ENCODE measurements at regions not wholly inside any gene's neighbourhood (a gene's known extent, or its start where the extent isn't known, plus 50 kb on each side); places are given as distances from the start of the nearest gene placed in this dataset.

- 80 to 89% methylated on average over 1 of the region's 1 CpG for WGBS, 2 experiments (ENCODE audit: insufficient coverage in 2 of 2)
Measured at GRCh38 chr4:45119376-45119775, 393.0 kb upstream of the GNPDA2 start.

GRCh38 chr4:45102716-45103115, 376.4 kb upstream of the GNPDA2 start:
- H3K9me3 ChIP-seq (ENCODE audit: control insufficient read depth, low read length) = no peaks in the 10 kb centered on the region
- no peaks in the 10 kb centered on the region for H3K36me3 ChIP-seq (ENCODE audit: control insufficient read depth, insufficient read depth, low read length)
- H3K27ac ChIP-seq (ENCODE audit: low read depth, low read length, severe bottlenecking) = no peak overlapping the region
- no peak overlapping the region for H3K4me3 ChIP-seq (ENCODE audit: extremely low read depth, insufficient read depth, low read length, poor library complexity, severe bottlenecking)
- H3K4me1 ChIP-seq (ENCODE audit: control insufficient read depth, insufficient read depth, low read length, poor library complexity, severe bottlenecking) = no peaks in the 10 kb centered on the region

More at GRCh38 chr4:45119376-45119775, 393.0 kb upstream of the GNPDA2 start:
- no peak overlapping the region for H3K27ac ChIP-seq (ENCODE audit: low read depth, low read length, severe bottlenecking)
- no peak overlapping the region for H3K4me3 ChIP-seq (ENCODE audit: extremely low read depth, insufficient read depth, low read length, poor library complexity, severe bottlenecking)
- no peaks in the 10 kb centered on the region for H3K36me3 ChIP-seq (ENCODE audit: control insufficient read depth, insufficient read depth, low read length)
- no peaks in the 10 kb centered on the region for H3K4me1 ChIP-seq (ENCODE audit: control insufficient read depth, insufficient read depth, low read length, poor library complexity, severe bottlenecking)
- no peaks in the 10 kb centered on the region for H3K9me3 ChIP-seq (ENCODE audit: control insufficient read depth, low read length)

GRCh38 chr4:45100956-45101818, 374.8 kb upstream of the GNPDA2 start:
- no peak overlapping the region for H3K27ac ChIP-seq (ENCODE audit: low read depth, low read length, severe bottlenecking)
- H3K9me3 ChIP-seq (ENCODE audit: control insufficient read depth, low read length) = no peaks in the 10 kb centered on the region
- H3K4me3 ChIP-seq (ENCODE audit: extremely low read depth, insufficient read depth, low read length, poor library complexity, severe bottlenecking) = no peak overlapping the region
- no peaks in the 10 kb centered on the region for H3K4me1 ChIP-seq (ENCODE audit: control insufficient read depth, insufficient read depth, low read length, poor library complexity, severe bottlenecking)
- no peaks in the 10 kb centered on the region for H3K36me3 ChIP-seq (ENCODE audit: control insufficient read depth, insufficient read depth, low read length)
- WGBS, 2 experiments (ENCODE audit: insufficient coverage in 2 of 2) = 78 to 88% methylated on average over 4 to 6 of the region's 6 CpGs

GRCh38 chr4:45099471-45099870, 373.1 kb upstream of the GNPDA2 start:
- H3K36me3 ChIP-seq (ENCODE audit: control insufficient read depth, insufficient read depth, low read length) = no peaks in the 10 kb centered on the region
- H3K27ac ChIP-seq (ENCODE audit: low read depth, low read length, severe bottlenecking) = no peak overlapping the region
- WGBS, 2 experiments (ENCODE audit: insufficient coverage in 2 of 2) = no CpG with 5 or more reads among the region's 1 CpG
- H3K9me3 ChIP-seq (ENCODE audit: control insufficient read depth, low read length) = no peaks in the 10 kb centered on the region
- no peak overlapping the region for H3K4me3 ChIP-seq (ENCODE audit: extremely low read depth, insufficient read depth, low read length, poor library complexity, severe bottlenecking)
- no peaks in the 10 kb centered on the region for H3K4me1 ChIP-seq (ENCODE audit: control insufficient read depth, insufficient read depth, low read length, poor library complexity, severe bottlenecking)

- no peak overlapping the region for H3K27ac ChIP-seq (ENCODE audit: low read depth, low read length, severe bottlenecking)
- H3K4me1 ChIP-seq (ENCODE audit: control insufficient read depth, insufficient read depth, low read length, poor library complexity, severe bottlenecking) = no peaks in the 10 kb centered on the region
- no peaks in the 10 kb centered on the region for H3K36me3 ChIP-seq (ENCODE audit: control insufficient read depth, insufficient read depth, low read length)
- WGBS, 2 experiments (ENCODE audit: insufficient coverage in 2 of 2) = 76 to 91% methylated on average over 2 to 3 of the region's 3 CpGs
- peaks cover 9% of the 10 kb centered on the region for H3K9me3 ChIP-seq (ENCODE audit: control insufficient read depth, low read length)
- H3K4me3 ChIP-seq (ENCODE audit: extremely low read depth, insufficient read depth, low read length, poor library complexity, severe bottlenecking) = no peak overlapping the region
Measured at GRCh38 chr4:45094684-45095083, 368.3 kb upstream of the GNPDA2 start.

- no peak overlapping the region for H3K4me3 ChIP-seq (ENCODE audit: extremely low read depth, insufficient read depth, low read length, poor library complexity, severe bottlenecking)
- H3K4me1 ChIP-seq (ENCODE audit: control insufficient read depth, insufficient read depth, low read length, poor library complexity, severe bottlenecking) = no peaks in the 10 kb centered on the region
- no peaks in the 10 kb centered on the region for H3K36me3 ChIP-seq (ENCODE audit: control insufficient read depth, insufficient read depth, low read length)
- H3K27ac ChIP-seq (ENCODE audit: low read depth, low read length, severe bottlenecking) = no peak overlapping the region
- WGBS, 2 experiments (ENCODE audit: insufficient coverage in 2 of 2) = 79 to 94% methylated on average over 2 of the region's 2 CpGs
- H3K9me3 ChIP-seq (ENCODE audit: control insufficient read depth, low read length) = peaks cover 5% of the 10 kb centered on the region
Measured at GRCh38 chr4:45082101-45082500, 355.7 kb upstream of the GNPDA2 start.

GRCh38 chr4:45079616-45080015, 353.3 kb upstream of the GNPDA2 start:
- Histone ChIP-seq H3K27ac (ENCODE audit: low read depth, low read length, severe bottlenecking) (no peak overlapping the region), H3K4me1 (ENCODE audit: control insufficient read depth, insufficient read depth, low read length, poor library complexity, severe bottlenecking) (no peaks in the 10 kb centered on the region), H3K4me3 (ENCODE audit: extremely low read depth, insufficient read depth, low read length, poor library complexity, severe bottlenecking) (no peak overlapping the region), H3K36me3 (ENCODE audit: control insufficient read depth, insufficient read depth, low read length) (no peaks in the 10 kb centered on the region), H3K9me3 (ENCODE audit: control insufficient read depth, low read length) (peaks cover 5% of the 10 kb centered on the region)
- no CpG with 5 or more reads among the region's 1 CpG for WGBS, 2 experiments (ENCODE audit: insufficient coverage in 2 of 2)

GRCh38 chr4:45078201-45078600, 351.8 kb upstream of the GNPDA2 start:
- no peak overlapping the region for H3K27ac ChIP-seq (ENCODE audit: low read depth, low read length, severe bottlenecking)

GRCh38 chr4:45072981-45073380, 346.6 kb upstream of the GNPDA2 start:
- no peaks in the 10 kb centered on the region for H3K4me1 ChIP-seq (ENCODE audit: control insufficient read depth, insufficient read depth, low read length, poor library complexity, severe bottlenecking)
- no peak overlapping the region for H3K4me3 ChIP-seq (ENCODE audit: extremely low read depth, insufficient read depth, low read length, poor library complexity, severe bottlenecking)
- H3K36me3 ChIP-seq (ENCODE audit: control insufficient read depth, insufficient read depth, low read length) = no peaks in the 10 kb centered on the region
- 67 to 86% methylated on average over 1 to 2 of the region's 3 CpGs for WGBS, 2 experiments (ENCODE audit: insufficient coverage in 2 of 2)
- H3K9me3 ChIP-seq (ENCODE audit: control insufficient read depth, low read length) = no peaks in the 10 kb centered on the region
- no peak overlapping the region for H3K27ac ChIP-seq (ENCODE audit: low read depth, low read length, severe bottlenecking)

More at GRCh38 chr4:45078201-45078600, 351.8 kb upstream of the GNPDA2 start:
- Histone ChIP-seq H3K4me3 (ENCODE audit: extremely low read depth, insufficient read depth, low read length, poor library complexity, severe bottlenecking) (no peak overlapping the region), H3K4me1 (ENCODE audit: control insufficient read depth, insufficient read depth, low read length, poor library complexity, severe bottlenecking) (no peaks in the 10 kb centered on the region), H3K36me3 (ENCODE audit: control insufficient read depth, insufficient read depth, low read length) (no peaks in the 10 kb centered on the region), H3K9me3 (ENCODE audit: control insufficient read depth, low read length) (peaks cover 5% of the 10 kb centered on the region)

GRCh38 chr4:45064741-45065140, 338.4 kb upstream of the GNPDA2 start:
- Histone ChIP-seq H3K4me3 (ENCODE audit: extremely low read depth, insufficient read depth, low read length, poor library complexity, severe bottlenecking) (no peak overlapping the region), H3K9me3 (ENCODE audit: control insufficient read depth, low read length) (no peaks in the 10 kb centered on the region), H3K36me3 (ENCODE audit: control insufficient read depth, insufficient read depth, low read length) (no peaks in the 10 kb centered on the region), H3K4me1 (ENCODE audit: control insufficient read depth, insufficient read depth, low read length, poor library complexity, severe bottlenecking) (no peaks in the 10 kb centered on the region), H3K27ac (ENCODE audit: low read depth, low read length, severe bottlenecking) (no peak overlapping the region)
- WGBS, 2 experiments (ENCODE audit: insufficient coverage in 2 of 2) = 89 to 98% methylated on average over 3 to 6 of the region's 7 CpGs

- Histone ChIP-seq H3K4me3 (ENCODE audit: extremely low read depth, insufficient read depth, low read length, poor library complexity, severe bottlenecking) (no peak overlapping the region), H3K27ac (ENCODE audit: low read depth, low read length, severe bottlenecking) (no peak overlapping the region), H3K36me3 (ENCODE audit: control insufficient read depth, insufficient read depth, low read length) (no peaks in the 10 kb centered on the region), H3K4me1 (ENCODE audit: control insufficient read depth, insufficient read depth, low read length, poor library complexity, severe bottlenecking) (no peaks in the 10 kb centered on the region), H3K9me3 (ENCODE audit: control insufficient read depth, low read length) (no peaks in the 10 kb centered on the region)
- WGBS, 2 experiments (ENCODE audit: insufficient coverage in 2 of 2) = no CpG with 5 or more reads among the region's 1 CpG
Measured at GRCh38 chr4:45063696-45064095, 337.3 kb upstream of the GNPDA2 start.

Data from mesodermal cell (in vitro differentiated cells).